ENCODE measurements at regions not wholly inside any gene's neighbourhood (a gene's known extent, or its start where the extent isn't known, plus 50 kb on each side); places are given as distances from the start of the nearest gene placed in this dataset.

DNA sequence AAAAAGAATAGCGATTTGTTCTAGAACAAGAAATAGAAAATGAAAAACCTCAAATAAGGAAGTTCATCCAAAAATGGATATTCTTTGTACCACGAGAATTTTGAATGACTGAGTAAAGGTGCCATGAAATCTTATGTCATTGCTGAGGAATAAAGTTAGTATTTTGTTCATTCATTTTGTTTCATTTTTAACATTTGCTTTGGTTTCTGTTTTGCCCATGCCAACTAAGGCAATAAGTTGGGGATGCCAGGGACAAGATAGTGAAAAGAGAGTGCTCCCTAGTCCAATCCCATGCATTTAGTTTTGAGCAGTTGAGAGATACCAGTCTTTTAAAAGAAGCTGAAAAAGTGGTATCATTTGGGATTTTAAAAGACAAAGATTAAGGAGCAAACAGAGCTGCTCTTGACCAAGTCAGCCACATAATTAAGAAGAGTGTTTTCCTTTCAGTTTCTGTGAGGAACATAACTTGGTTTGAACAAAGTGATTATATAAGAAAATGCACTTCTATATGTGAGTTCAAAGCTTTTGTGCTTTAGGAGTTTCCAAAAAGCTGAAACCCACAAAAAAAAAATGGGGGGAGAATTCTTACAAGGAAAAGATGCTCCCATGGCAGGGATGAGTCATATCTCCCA is 201.4 kb downstream of the PLOD2 start:
- Mint-ChIP-seq H3K27me3 (ENCODE audit: insufficient read depth) (no peaks in the 10 kb centered on the region), H3K4me3 (peak overlapping the region; percentile 50), H3K36me3 (ENCODE audit: low read depth) (no peaks in the 10 kb centered on the region), H3K27ac (no peak overlapping the region), H3K9me3 (no peaks in the 10 kb centered on the region), H3K4me1 (ENCODE audit: low read depth) (peaks cover 9% of the 10 kb centered on the region)
- no peak for DNase-seq
- TF ChIP-seq, protein P1, sequence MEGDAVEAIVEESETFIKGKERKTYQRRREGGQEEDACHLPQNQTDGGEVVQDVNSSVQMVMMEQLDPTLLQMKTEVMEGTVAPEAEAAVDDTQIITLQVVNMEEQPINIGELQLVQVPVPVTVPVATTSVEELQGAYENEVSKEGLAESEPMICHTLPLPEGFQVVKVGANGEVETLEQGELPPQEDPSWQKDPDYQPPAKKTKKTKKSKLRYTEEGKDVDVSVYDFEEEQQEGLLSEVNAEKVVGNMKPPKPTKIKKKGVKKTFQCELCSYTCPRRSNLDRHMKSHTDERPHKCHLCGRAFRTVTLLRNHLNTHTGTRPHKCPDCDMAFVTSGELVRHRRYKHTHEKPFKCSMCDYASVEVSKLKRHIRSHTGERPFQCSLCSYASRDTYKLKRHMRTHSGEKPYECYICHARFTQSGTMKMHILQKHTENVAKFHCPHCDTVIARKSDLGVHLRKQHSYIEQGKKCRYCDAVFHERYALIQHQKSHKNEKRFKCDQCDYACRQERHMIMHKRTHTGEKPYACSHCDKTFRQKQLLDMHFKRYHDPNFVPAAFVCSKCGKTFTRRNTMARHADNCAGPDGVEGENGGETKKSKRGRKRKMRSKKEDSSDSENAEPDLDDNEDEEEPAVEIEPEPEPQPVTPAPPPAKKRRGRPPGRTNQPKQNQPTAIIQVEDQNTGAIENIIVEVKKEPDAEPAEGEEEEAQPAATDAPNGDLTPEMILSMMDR (IDR thresholded peaks at IDR 0.05) = no peak

DNA sequence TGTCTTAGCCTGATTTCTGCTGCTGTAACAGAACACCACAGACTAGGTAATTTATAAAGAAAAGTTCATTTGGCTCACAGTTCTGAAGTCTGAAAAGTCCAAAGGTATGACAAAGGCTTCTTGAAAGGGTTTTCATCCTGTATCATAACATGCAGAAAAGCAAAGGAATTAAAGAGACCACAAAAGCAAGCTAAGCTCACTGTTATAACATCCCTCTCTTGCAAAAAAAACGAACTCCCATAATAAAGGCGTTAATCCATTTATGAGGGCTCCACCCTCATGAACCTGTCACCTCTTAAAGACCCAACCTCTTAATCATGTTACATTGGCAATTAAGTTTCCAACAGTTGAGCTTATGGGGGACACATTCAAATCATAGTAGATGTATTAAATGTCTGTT is 197.9 kb downstream of the PLOD2 start:
- H3K27ac Mint-ChIP-seq = no peak overlapping the region

DNA sequence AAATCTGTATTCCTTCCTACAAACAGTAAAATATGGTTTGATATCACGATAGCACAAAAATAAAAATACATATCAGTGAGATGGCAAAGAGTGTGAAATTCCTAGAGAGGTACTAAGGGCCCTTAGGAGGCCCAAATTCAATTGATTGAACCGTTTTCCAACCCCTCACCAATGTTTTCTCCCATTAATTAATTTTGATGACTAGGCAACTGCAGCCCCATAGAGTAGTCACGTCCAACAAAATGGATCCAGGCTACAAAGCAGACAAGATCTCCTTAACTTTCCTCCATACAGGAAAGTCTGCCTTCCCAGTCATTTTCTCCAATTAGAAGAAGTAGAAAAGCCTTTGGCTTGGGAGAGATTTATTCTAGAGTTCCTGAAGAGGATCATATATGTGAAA is 193.9 kb downstream of the PLOD2 start:
- H3K27me3 Mint-ChIP-seq (ENCODE audit: insufficient read depth) = no peaks in the 10 kb centered on the region
- no peak overlapping the region for H3K4me3 Mint-ChIP-seq
- peaks cover 13% of the 10 kb centered on the region for H3K4me1 Mint-ChIP-seq (ENCODE audit: low read depth)
- no peaks in the 10 kb centered on the region for H3K36me3 Mint-ChIP-seq (ENCODE audit: low read depth)
- DNase-seq = no peak
- H3K9me3 Mint-ChIP-seq = no peaks in the 10 kb centered on the region
- TF ChIP-seq, protein P1 (IDR thresholded peaks at IDR 0.05) = no peak
- H3K27ac Mint-ChIP-seq = no peak overlapping the region

More for the DNA sequence above, 197.9 kb downstream of the PLOD2 start:
- no peaks in the 10 kb centered on the region for H3K9me3 Mint-ChIP-seq
- DNase-seq = no peak
- no peak overlapping the region for H3K4me3 Mint-ChIP-seq
- no peaks in the 10 kb centered on the region for H3K27me3 Mint-ChIP-seq (ENCODE audit: insufficient read depth)
- peaks cover 17% of the 10 kb centered on the region for H3K4me1 Mint-ChIP-seq (ENCODE audit: low read depth)
- TF ChIP-seq, protein P1 (IDR thresholded peaks at IDR 0.05) = no peak
- no peaks in the 10 kb centered on the region for H3K36me3 Mint-ChIP-seq (ENCODE audit: low read depth)

DNA sequence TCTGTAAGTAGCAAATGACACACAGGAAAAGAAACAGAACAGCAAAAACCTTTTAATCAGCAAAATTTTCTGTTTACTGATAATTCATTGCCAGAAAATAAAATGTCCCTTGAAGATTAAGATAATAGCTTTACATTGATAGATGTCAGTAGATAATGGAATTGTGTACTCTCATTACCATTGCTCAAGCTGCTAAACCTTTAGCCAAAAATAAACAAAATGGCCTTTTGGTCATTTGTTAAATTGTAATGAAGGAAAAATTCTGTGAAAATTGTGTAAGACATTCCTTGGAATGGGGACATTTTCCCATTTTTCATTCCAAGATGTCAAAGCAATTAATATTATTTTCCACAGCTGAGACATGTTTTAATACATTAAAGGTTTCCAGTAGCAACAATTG is 189.8 kb downstream of the PLOD2 start:
- H3K27me3 Mint-ChIP-seq (ENCODE audit: insufficient read depth) = no peaks in the 10 kb centered on the region
- TF ChIP-seq, protein P1 (IDR thresholded peaks at IDR 0.05) = no peak
- peaks cover 13% of the 10 kb centered on the region for H3K4me1 Mint-ChIP-seq (ENCODE audit: low read depth)
- no peak overlapping the region for H3K4me3 Mint-ChIP-seq
- no peaks in the 10 kb centered on the region for H3K9me3 Mint-ChIP-seq
- no peak overlapping the region for H3K27ac Mint-ChIP-seq
- no peak for DNase-seq
- H3K36me3 Mint-ChIP-seq (ENCODE audit: low read depth) = no peaks in the 10 kb centered on the region

DNA sequence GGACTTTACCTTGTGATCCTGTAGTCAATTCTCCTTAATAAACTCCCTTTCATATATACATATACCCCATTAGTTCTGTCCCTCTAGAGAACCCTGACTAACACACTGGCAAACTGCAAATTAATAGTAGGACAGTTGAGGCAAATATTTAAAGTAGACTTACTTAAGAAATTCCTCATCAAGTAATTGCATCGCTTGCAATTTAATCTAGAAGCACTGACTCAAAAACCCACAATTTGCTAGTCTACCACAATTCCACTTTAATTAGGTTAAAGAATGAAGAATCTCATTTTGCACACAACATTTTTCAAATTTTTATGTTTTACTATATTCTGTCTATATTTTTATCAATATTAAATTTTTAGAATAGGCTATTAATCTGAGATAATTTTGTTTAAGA is 188.1 kb downstream of the PLOD2 start:
- H3K27ac Mint-ChIP-seq = no peak overlapping the region

More for the DNA sequence above, 188.1 kb downstream of the PLOD2 start:
- H3K27me3 Mint-ChIP-seq (ENCODE audit: insufficient read depth) = no peaks in the 10 kb centered on the region
- no peak overlapping the region for H3K4me3 Mint-ChIP-seq
- no peak for DNase-seq
- peaks cover 8% of the 10 kb centered on the region for H3K4me1 Mint-ChIP-seq (ENCODE audit: low read depth)
- TF ChIP-seq, protein P1 (IDR thresholded peaks at IDR 0.05) = no peak
- H3K36me3 Mint-ChIP-seq (ENCODE audit: low read depth) = no peaks in the 10 kb centered on the region
- H3K9me3 Mint-ChIP-seq = no peaks in the 10 kb centered on the region
